GM19397 (cell line): ENCODE measurements at regions not wholly inside any gene's neighbourhood (a gene's known extent, or its start where the extent isn't known, plus 50 kb on each side); places are given as distances from the start of the nearest gene placed in this dataset.
A peak's percentile ranks its signal among the peaks of the same experiment; 100 is the strongest.
"Not testable (repeated sequence)": the region's sequence is repeated elsewhere in the genome, so short reads cannot be mapped to it uniquely, and the experiment has no call there.

Experiments
- ATAC-seq: cut with Tn5 transposase; IDR thresholded peaks from one replicate; pipeline ENCODE4 v1.9.1; 2021; ENCODE audit warnings: mild to moderate bottlenecking, moderate library complexity; ENCODE audit not compliant: unreplicated experiment

DNA sequence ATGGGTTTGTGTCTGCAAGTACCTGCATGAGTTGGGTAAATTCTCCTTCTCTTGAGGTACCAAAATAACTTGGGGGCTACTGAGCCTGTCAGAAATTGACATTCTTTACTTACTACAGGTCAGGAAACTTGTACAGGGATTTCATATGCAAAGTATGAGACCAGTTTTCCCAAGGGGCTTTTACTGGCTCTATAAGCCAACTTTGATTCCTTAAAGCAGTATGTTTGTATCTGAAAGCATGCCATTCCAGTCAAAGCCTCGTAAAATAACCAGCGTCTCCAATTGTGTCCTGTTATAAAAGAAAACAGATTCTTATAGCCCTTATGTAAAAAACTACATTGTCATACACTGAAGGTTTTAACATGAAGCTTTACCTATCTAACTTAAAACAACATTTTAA lies 90.2 kb downstream of the ZNF467 start:
- ATAC-seq: no peak

GRCh38 chr7:149682038-149682437 lies 91.3 kb downstream of the ZNF467 start:
- no peak for ATAC-seq

DNA sequence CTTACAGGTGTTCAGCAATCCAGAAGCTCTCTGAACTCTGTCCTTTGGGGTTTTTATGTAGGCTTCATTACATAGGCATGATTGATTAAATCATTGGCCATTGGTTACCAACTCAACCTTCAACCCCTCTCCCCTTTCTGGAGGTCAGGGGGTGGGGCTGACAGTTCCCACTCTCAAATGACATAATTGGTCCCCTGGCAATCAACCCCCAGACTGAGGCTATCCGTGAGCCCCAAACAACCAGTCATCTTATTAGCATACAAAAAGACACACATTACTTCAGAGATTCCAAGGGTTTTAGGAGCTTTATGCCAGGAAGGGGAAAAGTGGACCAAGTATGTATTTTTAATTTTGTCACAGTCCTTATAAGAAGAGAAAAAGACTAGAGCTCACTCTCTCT lies 92.1 kb downstream of the ZNF467 start:
- no peak for ATAC-seq

GRCh38 chr7:149680331-149681025 lies 92.9 kb downstream of the ZNF467 start:
- ATAC-seq: no peak

- not testable (repeated sequence) for ATAC-seq
Measured at GRCh38 chr7:149674728-149675385, 98.5 kb downstream of the ZNF467 start.

- no peak for ATAC-seq
Measured at GRCh38 chr7:149673006-149673405, 100.4 kb downstream of the ZNF467 start.

DNA sequence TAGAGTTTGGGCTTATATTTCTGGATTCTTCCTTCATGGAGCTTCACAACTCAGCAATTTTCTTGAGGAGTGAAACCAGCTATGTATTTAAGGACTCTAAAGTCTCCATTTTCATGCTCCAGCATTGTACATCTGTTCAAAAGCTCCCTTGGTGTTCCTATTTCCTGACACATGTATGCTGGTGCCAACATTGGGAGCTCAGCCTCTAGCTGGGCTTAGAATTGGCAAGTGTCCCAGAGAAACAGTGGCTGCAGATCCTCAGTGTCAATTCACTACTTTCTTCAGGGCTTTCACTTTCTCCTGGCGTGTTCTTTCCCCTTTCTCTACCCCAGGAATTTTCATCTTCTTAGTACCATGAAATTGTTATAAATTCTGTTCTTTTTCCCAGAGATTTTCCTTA lies 103.1 kb downstream of the ZNF467 start:
- no peak for ATAC-seq

DNA sequence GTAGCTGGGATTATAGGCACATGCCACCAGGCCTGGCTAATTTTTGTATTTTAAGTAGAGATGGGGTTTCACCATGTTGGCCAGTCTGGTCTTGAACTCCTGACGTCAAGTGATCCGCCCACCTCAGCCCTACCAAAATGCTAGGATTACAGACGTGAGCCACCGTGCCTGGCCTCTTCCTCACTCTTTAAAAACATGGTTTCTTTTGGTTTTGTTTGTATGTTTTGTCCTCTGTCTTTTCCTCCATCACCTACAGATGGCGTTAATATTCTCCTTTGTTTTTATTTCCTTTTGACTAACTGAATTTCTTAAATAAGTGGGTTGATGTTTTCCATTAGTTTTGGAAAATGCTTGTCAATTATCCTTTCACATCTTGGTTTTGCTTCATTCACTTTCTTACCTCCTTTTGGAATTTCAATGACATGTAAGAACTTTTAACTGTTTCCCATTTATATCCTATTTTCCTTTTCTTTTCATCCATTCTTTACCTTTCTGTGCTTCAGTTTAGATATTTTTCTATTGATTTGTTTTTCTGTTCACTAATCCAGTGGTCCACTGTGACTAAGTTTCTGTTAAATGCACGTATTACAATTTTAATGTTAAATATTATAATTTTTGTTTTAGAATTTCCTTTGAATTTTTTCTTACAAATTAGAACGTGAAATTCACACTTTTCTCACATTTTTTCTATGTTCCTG lies 104.1 kb downstream of the ZNF467 start:
- ATAC-seq: no peak

DNA sequence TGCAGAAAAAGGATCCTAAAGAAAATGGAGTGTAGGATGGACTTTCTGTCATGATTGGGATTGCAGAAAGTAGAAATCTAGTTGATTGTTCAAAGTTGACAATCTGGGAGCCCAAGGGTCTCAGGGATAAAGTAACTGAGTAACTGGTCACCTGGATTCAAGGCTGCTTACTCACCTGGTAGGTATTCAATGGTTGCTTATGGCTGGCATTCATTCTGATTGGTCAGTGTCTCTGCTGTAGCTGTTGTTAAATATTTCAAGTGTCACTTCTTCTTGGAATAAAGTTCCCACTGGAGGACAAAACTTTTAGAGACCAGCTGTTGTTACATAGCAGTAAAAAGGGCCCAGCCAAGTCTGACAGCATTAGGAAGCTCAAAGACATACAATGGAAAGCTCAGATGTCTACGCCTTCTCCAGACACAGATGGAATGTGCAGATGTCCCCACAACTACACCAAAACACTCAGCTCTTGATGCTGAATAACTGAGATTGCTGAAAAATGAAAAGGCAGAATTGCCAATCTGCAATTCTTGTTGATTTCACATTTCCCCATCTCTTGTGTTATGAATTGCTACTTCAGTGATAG lies 106.9 kb downstream of the ZNF467 start:
- ATAC-seq: no peak

DNA sequence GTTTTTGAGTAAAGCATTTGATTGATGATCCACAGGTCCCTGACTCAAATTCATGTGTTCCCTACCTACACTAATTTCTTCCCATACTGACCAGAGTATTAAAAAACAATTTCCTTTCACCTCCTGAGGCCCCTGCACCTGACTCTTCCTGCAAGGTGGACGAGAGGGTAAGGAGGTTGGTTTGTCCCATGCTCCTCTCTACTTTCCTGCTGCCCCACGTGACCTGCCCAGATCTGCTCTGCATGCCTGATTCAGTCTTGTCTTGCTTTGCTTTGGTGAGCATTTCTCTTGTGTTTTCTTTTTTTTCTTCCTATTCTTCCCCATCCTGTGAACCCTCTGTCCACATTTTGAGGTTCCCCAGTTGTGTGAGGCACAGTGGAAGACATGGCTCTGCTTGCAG lies 107.8 kb downstream of the ZNF467 start:
- ATAC-seq: not testable (repeated sequence)

GRCh38 chr7:149664666-149665065 lies 108.7 kb downstream of the ZNF467 start:
- ATAC-seq: no peak

GRCh38 chr7:149664176-149664575 lies 109.2 kb downstream of the ZNF467 start:
- no peak for ATAC-seq

GRCh38 chr7:149662591-149663095 lies 110.7 kb downstream of the ZNF467 start:
- ATAC-seq: peak; percentile 91

DNA sequence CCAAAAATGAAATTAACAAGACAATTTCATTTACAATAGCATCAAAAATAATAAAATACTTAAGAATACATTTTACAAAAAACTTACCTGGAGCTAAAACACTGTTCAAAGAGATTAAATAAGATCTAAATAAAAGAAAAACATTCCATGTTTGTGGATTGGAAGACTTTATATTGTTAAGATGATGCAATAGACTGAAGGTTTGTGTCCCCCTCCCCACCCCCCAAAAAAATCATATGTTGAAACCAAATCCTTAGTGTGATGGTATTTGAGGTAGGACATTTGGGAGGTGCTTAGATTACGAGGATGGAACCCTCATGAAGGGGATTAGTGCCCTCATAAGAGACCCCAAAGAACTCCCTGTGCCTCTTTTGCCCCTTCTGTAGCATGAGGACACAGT lies 117.6 kb downstream of the ZNF467 start:
- no peak for ATAC-seq

DNA sequence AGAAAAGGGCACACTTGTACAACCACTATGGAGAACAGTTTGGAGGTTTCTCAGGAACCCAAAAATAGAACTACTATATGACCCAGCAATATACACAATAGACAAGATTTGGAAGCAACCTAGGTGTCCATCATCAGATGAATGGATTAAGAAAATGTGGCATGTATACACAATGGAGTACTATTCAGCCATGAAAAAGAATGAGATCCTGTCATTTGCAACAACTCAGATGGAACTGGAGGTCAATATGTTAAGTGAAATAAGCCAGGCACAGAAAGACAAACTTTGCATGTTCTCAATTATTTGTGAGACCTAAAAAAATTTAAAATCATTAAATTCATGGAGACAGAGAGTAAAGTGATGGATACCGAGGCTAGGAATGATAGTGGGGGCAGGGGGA lies 118.8 kb downstream of the ZNF467 start:
- no peak for ATAC-seq

DNA sequence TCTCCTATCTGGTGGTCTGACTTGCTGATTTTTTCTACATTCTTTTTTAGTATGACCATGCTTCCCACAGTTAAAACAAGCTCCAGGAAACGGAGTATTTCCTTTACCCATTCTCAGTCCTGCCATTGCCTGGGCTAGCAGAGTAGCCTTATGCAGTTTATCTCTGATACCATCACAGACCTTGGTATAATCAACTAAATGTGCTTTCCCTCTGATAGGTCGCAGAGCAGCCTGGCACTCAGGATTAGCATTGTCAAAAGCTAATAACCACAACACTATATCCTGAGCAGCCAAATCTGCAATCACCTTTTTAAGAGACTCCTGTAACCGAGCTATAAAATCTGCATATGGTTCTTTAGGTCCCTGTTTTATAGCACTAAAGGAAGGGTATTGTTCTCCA lies 123.2 kb downstream of the ZNF467 start:
- ATAC-seq: not testable (repeated sequence)

DNA sequence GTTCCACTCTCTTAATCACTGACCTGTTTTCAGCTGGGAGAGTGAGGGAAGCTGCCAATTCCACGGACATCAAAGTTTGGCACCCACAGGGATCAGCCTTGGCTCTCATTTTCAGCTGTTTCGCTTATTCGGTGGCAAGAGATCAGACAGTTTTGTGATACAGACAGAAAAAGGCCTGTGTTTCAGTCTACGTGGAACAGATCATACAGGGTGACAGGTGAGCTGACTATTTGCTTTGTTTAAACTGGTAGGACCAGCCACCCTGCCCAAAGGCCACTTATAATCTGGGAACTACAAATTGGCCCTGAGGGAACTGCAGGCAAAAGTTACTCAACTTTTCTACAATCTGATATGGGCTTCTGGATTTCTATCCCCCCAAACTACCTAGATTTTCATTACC lies 128.6 kb downstream of the ZNF467 start:
- no peak for ATAC-seq

- ATAC-seq: no peak
Measured at GRCh38 chr7:149642589-149642988, 130.8 kb downstream of the ZNF467 start.

DNA sequence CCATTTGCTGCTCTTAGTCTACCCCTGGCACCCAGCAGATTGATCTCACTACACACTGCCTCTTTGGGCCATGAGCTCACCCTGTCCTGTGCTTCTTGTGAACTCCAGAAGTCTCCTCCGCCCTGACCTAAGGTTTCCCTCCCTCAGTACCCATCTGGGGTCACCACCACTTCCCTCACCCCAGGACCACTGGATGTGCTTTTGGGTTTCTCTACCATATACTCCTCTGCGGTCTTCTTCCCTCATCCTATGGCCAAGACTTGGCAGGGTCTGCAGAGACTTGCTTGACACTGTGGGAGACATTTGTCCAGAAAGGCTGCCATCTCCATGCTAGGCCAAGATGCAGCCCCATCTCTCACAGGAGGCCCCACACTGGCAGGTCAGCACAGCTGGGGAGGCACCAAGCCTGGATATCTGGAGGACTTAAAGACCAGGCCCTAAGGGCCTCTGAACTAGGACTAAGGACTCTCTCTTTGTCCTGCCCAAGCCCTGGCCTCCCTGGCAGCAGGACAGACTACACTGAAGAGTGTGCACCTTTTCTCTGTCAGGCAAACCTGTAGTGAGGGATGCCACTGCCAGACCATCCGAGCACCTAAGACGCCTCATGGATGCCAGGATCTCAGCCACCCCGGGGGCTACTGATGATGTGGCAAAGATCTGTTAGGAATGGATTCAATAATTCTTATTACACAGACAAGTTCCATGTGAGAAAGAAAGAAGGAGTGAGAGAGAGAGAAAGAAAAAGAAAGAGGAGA lies 134.6 kb downstream of the ZNF467 start:
- no peak for ATAC-seq

GRCh38 chr7:149637911-149638565 lies 135.3 kb downstream of the ZNF467 start:
- ATAC-seq: no peak
